Liver (tissue), 8 donors: ENCODE measurements at regions not wholly inside any gene's neighbourhood (a gene's known extent, or its start where the extent isn't known, plus 50 kb on each side); places are given as distances from the start of the nearest gene placed in this dataset.

Experiments
- DNase-seq: peaks from one replicate; pipeline ENCODE4 v3.0.0-alpha.2; 2017; ENCODE audit warnings: low spot score
- H3K27ac ChIP-seq, 2 donors: one replicate each; pipeline ENCODE4 v1.7.0; 2013; ENCODE audit warnings: inconsistent platforms in 2 of 2, low read length in 2 of 2, control low read depth in 1 of 2, low read depth in 1 of 2, mild to moderate bottlenecking in 1 of 2
- H3K27me3 ChIP-seq, 4 donors: one replicate each; pipeline versions ENCODE4 v1.6.1 to v1.7.0; 2013; ENCODE audit warnings: low read length in 3 of 4, inconsistent platforms in 1 of 4, mild to moderate bottlenecking in 1 of 4, moderate library complexity in 1 of 4; ENCODE audit not compliant: control insufficient read depth in 4 of 4, insufficient read depth in 4 of 4
- H3K36me3 ChIP-seq, 4 donors: one replicate each; pipeline versions ENCODE4 v1.6.1 to v1.7.0; 2013; ENCODE audit warnings: low read length in 3 of 4, mild to moderate bottlenecking in 3 of 4, low read depth in 1 of 4, moderate library complexity in 1 of 4; ENCODE audit not compliant: control insufficient read depth in 4 of 4, insufficient read depth in 3 of 4
- H3K4me1 ChIP-seq, 4 donors: one replicate each; pipeline versions ENCODE4 v1.6.1 to v1.7.0; 2013; ENCODE audit warnings: low read length in 3 of 4, mild to moderate bottlenecking in 3 of 4, moderate library complexity in 1 of 4; ENCODE audit not compliant: control insufficient read depth in 4 of 4, insufficient read depth in 4 of 4
- H3K4me3 ChIP-seq, 3 donors: one replicate each; pipeline versions ENCODE4 v1.6.1 to v1.7.0; 2013; ENCODE audit warnings: low read length in 3 of 3, control low read depth in 1 of 3, low read depth in 1 of 3, mild to moderate bottlenecking in 1 of 3
- H3K9ac ChIP-seq, 2 donors: one replicate each; pipeline ENCODE4 v1.7.0; 2013; ENCODE audit warnings: low read length in 2 of 2, mild to moderate bottlenecking in 2 of 2, moderate library complexity in 2 of 2, control low read depth in 1 of 2, low read depth in 1 of 2
- H3K9me3 ChIP-seq, 4 donors: one replicate each; pipeline versions ENCODE4 v1.6.1 to v1.7.0; 2013; ENCODE audit warnings: low read length in 3 of 4; ENCODE audit not compliant: control insufficient read depth in 4 of 4
- CTCF ChIP-seq: fragments of 150-350 bp; IDR thresholded peaks from 2 replicates; pipeline ENCODE4 v1.5.1; 2017; ENCODE audit warnings: improper control_type of control experiment, low read depth, low read length; ENCODE audit not compliant: missing input control
- FOXA1 ChIP-seq: IDR thresholded peaks from 2 replicates; pipeline ENCODE4 v1.6.1; 2016; ENCODE audit warnings: antibody characterized with exemption
- FOXA2 ChIP-seq: IDR thresholded peaks from 2 replicates; pipeline ENCODE4 v1.6.1; 2016; ENCODE audit warnings: antibody characterized with exemption
- GABPA ChIP-seq, 2 donors: IDR thresholded peaks in 1 of 2; conservative IDR thresholded peaks in 1 of 2; 2 replicates each; pipeline ENCODE4 v1.6.1; 2016; ENCODE audit warnings: antibody characterized with exemption in 2 of 2, mild to moderate bottlenecking in 1 of 2, moderate library complexity in 1 of 2
- HNF4A ChIP-seq, 2 donors: conservative IDR thresholded peaks; 2 replicates each; pipeline ENCODE4 v1.6.1; 2016; ENCODE audit warnings: antibody characterized with exemption in 2 of 2, mild to moderate bottlenecking in 2 of 2
- HNF4G ChIP-seq: IDR thresholded peaks from 2 replicates; pipeline ENCODE4 v1.6.1; 2016; ENCODE audit warnings: antibody characterized with exemption
- RAD21 ChIP-seq, 2 donors: IDR thresholded peaks; 2 replicates each; pipeline ENCODE4 v1.6.1; 2016; ENCODE audit warnings: antibody characterized with exemption in 2 of 2, mild to moderate bottlenecking in 2 of 2
- RXRA ChIP-seq, 2 donors: IDR thresholded peaks; 2 replicates each; pipeline ENCODE4 v1.6.1; 2017 to 2018; ENCODE audit warnings: antibody characterized with exemption in 2 of 2, mild to moderate bottlenecking in 1 of 2
- SP1 ChIP-seq: IDR thresholded peaks from 2 replicates; pipeline ENCODE4 v1.6.1; 2018; ENCODE audit warnings: antibody characterized with exemption, mild to moderate bottlenecking
- TAF1 ChIP-seq: conservative IDR thresholded peaks from 2 replicates; pipeline ENCODE4 v1.6.1; 2016; ENCODE audit warnings: antibody characterized with exemption, mild to moderate bottlenecking
- YY1 ChIP-seq: IDR thresholded peaks from 2 replicates; pipeline ENCODE4 v1.6.1; 2016; ENCODE audit warnings: antibody characterized with exemption, mild to moderate bottlenecking
- WGBS: extraction: QIAGEN DNeasy Blood & Tissue Kit; methylation state at CpG from one replicate; pipeline ENCODE4 v1.1.7; 2013; 5-methylcytosine and 5-hydroxymethylcytosine counted together
- TF ChIP-seq, protein P1 (sequence below): IDR thresholded peaks from 2 replicates; pipeline ENCODE4 v1.6.1; 2016; ENCODE audit warnings: antibody characterized with exemption
- TF ChIP-seq, protein P2 (sequence below): IDR thresholded peaks from 2 replicates; pipeline ENCODE4 v1.6.1; 2016; ENCODE audit warnings: antibody characterized with exemption
- TF ChIP-seq, protein P3 (sequence below): IDR thresholded peaks from 2 replicates; pipeline ENCODE4 v1.6.1; 2016; ENCODE audit warnings: antibody characterized with exemption, mild to moderate bottlenecking
- TF ChIP-seq, protein P4 (sequence below): IDR thresholded peaks from 2 replicates; pipeline ENCODE4 v1.6.1; 2016; ENCODE audit warnings: antibody characterized with exemption
- donor health status: healthy.
- donor health status: healthy.
- donor health status: healthy.
- donor health status: healthy.
- donor health status: healthy.

- Histone ChIP-seq H3K9ac (no peak overlapping the region), H3K4me1 (peaks cover 0 to 1% (median 0%) of the 10 kb centered on the region in 4 donors), H3K4me3 (no peak overlapping the region), H3K27ac (no peak overlapping the region), H3K27me3 (peaks cover 0 to 3% (median 0%) of the 10 kb centered on the region in 4 donors), H3K36me3 (no peaks in the 10 kb centered on the region), H3K9me3 (no peaks in the 10 kb centered on the region)
- no peak for DNase-seq
- TF ChIP-seq RXRA (IDR thresholded peaks at IDR 0.05) (peak in 1 of 2 donors; percentile 22), CTCF (no peak)
- 39% methylated on average over 4 of the region's 4 CpGs for WGBS
These were observed 998.4 kb upstream of the CTNND2 start for GRCh38 chr5:12902611-12903010.

DNA sequence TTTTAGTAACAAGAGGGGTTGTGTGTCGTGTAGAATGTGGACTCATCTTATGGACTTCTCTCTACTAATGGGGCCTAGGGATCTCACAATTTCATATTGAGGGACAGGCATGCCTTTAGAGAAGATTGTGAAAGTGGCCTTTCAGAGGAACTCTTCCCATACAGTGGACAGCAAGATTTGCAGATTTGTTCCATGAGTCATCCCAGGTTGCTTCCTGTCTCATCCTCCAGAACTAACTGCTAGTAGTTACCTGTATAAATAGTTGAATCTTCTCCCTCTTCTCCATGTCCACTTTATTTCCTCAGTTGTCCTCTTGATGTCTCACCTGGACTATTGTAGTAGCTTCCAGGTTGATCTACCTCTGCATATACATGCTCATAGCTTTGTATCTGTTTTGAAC, 997.5 kb upstream of the CTNND2 start:
- Histone ChIP-seq H3K27me3 (peaks cover 0 to 3% (median 0%) of the 10 kb centered on the region in 4 donors), H3K36me3 (no peaks in the 10 kb centered on the region), H3K4me3 (no peak overlapping the region), H3K4me1 (peaks cover 0 to 1% (median 0%) of the 10 kb centered on the region in 4 donors), H3K9me3 (no peaks in the 10 kb centered on the region), H3K27ac (no peak overlapping the region), H3K9ac (no peak overlapping the region)
- 74% methylated on average over 1 of the region's 1 CpG for WGBS
- DNase-seq, result no peak
- TF ChIP-seq, protein P1, sequence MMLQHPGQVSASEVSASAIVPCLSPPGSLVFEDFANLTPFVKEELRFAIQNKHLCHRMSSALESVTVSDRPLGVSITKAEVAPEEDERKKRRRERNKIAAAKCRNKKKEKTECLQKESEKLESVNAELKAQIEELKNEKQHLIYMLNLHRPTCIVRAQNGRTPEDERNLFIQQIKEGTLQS, result no peak
- TF ChIP-seq CTCF, result no peak
- TF ChIP-seq RAD21 (IDR thresholded peaks at IDR 0.05), result no peak
- TF ChIP-seq GABPA (IDR thresholded peaks at IDR 0.05 in 1 of 2, conservative IDR thresholded peaks at IDR 0.05 in 1 of 2), result no peak
- TF ChIP-seq, protein P2, sequence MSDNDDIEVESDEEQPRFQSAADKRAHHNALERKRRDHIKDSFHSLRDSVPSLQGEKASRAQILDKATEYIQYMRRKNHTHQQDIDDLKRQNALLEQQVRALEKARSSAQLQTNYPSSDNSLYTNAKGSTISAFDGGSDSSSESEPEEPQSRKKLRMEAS, result no peak
- TF ChIP-seq TAF1, result no peak
- TF ChIP-seq HNF4G, result no peak
- no peak for TF ChIP-seq RXRA (IDR thresholded peaks at IDR 0.05)
- TF ChIP-seq, protein P3, sequence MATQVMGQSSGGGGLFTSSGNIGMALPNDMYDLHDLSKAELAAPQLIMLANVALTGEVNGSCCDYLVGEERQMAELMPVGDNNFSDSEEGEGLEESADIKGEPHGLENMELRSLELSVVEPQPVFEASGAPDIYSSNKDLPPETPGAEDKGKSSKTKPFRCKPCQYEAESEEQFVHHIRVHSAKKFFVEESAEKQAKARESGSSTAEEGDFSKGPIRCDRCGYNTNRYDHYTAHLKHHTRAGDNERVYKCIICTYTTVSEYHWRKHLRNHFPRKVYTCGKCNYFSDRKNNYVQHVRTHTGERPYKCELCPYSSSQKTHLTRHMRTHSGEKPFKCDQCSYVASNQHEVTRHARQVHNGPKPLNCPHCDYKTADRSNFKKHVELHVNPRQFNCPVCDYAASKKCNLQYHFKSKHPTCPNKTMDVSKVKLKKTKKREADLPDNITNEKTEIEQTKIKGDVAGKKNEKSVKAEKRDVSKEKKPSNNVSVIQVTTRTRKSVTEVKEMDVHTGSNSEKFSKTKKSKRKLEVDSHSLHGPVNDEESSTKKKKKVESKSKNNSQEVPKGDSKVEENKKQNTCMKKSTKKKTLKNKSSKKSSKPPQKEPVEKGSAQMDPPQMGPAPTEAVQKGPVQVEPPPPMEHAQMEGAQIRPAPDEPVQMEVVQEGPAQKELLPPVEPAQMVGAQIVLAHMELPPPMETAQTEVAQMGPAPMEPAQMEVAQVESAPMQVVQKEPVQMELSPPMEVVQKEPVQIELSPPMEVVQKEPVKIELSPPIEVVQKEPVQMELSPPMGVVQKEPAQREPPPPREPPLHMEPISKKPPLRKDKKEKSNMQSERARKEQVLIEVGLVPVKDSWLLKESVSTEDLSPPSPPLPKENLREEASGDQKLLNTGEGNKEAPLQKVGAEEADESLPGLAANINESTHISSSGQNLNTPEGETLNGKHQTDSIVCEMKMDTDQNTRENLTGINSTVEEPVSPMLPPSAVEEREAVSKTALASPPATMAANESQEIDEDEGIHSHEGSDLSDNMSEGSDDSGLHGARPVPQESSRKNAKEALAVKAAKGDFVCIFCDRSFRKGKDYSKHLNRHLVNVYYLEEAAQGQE, result no peak
- no peak for TF ChIP-seq FOXA2
- no peak for TF ChIP-seq YY1
- TF ChIP-seq, protein P4, sequence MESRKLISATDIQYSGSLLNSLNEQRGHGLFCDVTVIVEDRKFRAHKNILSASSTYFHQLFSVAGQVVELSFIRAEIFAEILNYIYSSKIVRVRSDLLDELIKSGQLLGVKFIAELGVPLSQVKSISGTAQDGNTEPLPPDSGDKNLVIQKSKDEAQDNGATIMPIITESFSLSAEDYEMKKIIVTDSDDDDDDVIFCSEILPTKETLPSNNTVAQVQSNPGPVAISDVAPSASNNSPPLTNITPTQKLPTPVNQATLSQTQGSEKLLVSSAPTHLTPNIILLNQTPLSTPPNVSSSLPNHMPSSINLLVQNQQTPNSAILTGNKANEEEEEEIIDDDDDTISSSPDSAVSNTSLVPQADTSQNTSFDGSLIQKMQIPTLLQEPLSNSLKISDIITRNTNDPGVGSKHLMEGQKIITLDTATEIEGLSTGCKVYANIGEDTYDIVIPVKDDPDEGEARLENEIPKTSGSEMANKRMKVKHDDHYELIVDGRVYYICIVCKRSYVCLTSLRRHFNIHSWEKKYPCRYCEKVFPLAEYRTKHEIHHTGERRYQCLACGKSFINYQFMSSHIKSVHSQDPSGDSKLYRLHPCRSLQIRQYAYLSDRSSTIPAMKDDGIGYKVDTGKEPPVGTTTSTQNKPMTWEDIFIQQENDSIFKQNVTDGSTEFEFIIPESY, result no peak
- no peak for TF ChIP-seq SP1
- no peak for TF ChIP-seq FOXA1
- no peak for TF ChIP-seq HNF4A (conservative IDR thresholded peaks at IDR 0.05)
